ENCODE measurements at regions not wholly inside any gene's neighbourhood (a gene's known extent, or its start where the extent isn't known, plus 50 kb on each side); places are given as distances from the start of the nearest gene placed in this dataset.

- WGBS (ENCODE audit: insufficient coverage) = no CpG with 5 or more reads among the region's 1 CpG
- no peak for DNase-seq
- Histone ChIP-seq H3K27me3 (ENCODE audit: control insufficient read depth, insufficient read depth, low read length) (peaks cover 15% of the 10 kb centered on the region), H3K27ac (ENCODE audit: low read length) (no peak overlapping the region), H3K36me3 (ENCODE audit: control insufficient read depth, insufficient read depth, low read length) (no peaks in the 10 kb centered on the region), H3K9me3 (replicated peaks; ENCODE audit: control insufficient read depth, low read depth, low read length) (no peaks in the 10 kb centered on the region), H3K4me3 (ENCODE audit: low read length) (no peak overlapping the region), H3K4me1 (ENCODE audit: control insufficient read depth, insufficient read depth, low read length) (no peaks in the 10 kb centered on the region)
These were observed 241.5 kb downstream of the WDR11 start for GRCh38 chr10:121092720-121093095.

GRCh38 chr10:121096617-121097431, 245.7 kb downstream of the WDR11 start:
- H3K27ac ChIP-seq (ENCODE audit: low read length) = no peak overlapping the region
- DNase-seq = no peak
- H3K27me3 ChIP-seq (ENCODE audit: control insufficient read depth, insufficient read depth, low read length) = peaks cover 12% of the 10 kb centered on the region
- H3K4me3 ChIP-seq (ENCODE audit: low read length) = no peak overlapping the region
- no peaks in the 10 kb centered on the region for H3K9me3 ChIP-seq (replicated peaks; ENCODE audit: control insufficient read depth, low read depth, low read length)
- no peaks in the 10 kb centered on the region for H3K4me1 ChIP-seq (ENCODE audit: control insufficient read depth, insufficient read depth, low read length)
- H3K36me3 ChIP-seq (ENCODE audit: control insufficient read depth, insufficient read depth, low read length) = no peaks in the 10 kb centered on the region
- 74% methylated on average over 7 of the region's 8 CpGs for WGBS (ENCODE audit: insufficient coverage)

GRCh38 chr10:121098211-121098610, 247.0 kb downstream of the WDR11 start:
- Histone ChIP-seq H3K27me3 (ENCODE audit: control insufficient read depth, insufficient read depth, low read length) (peaks cover 12% of the 10 kb centered on the region), H3K4me3 (ENCODE audit: low read length) (no peak overlapping the region), H3K27ac (ENCODE audit: low read length) (no peak overlapping the region), H3K36me3 (ENCODE audit: control insufficient read depth, insufficient read depth, low read length) (no peaks in the 10 kb centered on the region), H3K9me3 (replicated peaks; ENCODE audit: control insufficient read depth, low read depth, low read length) (no peaks in the 10 kb centered on the region), H3K4me1 (ENCODE audit: control insufficient read depth, insufficient read depth, low read length) (no peaks in the 10 kb centered on the region)
- DNase-seq = no peak
- WGBS (ENCODE audit: insufficient coverage) = no CpG with 5 or more reads among the region's 3 CpGs

- WGBS (ENCODE audit: insufficient coverage) = no CpG with 5 or more reads among the region's 2 CpGs
- H3K9me3 ChIP-seq (replicated peaks; ENCODE audit: control insufficient read depth, low read depth, low read length) = no peaks in the 10 kb centered on the region
- no peak for DNase-seq
- no peak overlapping the region for H3K27ac ChIP-seq (ENCODE audit: low read length)
- H3K36me3 ChIP-seq (ENCODE audit: control insufficient read depth, insufficient read depth, low read length) = no peaks in the 10 kb centered on the region
- H3K4me3 ChIP-seq (ENCODE audit: low read length) = no peak overlapping the region
- no peaks in the 10 kb centered on the region for H3K4me1 ChIP-seq (ENCODE audit: control insufficient read depth, insufficient read depth, low read length)
- H3K27me3 ChIP-seq (ENCODE audit: control insufficient read depth, insufficient read depth, low read length) = peaks cover 10% of the 10 kb centered on the region
These were observed 247.6 kb downstream of the WDR11 start for GRCh38 chr10:121098751-121099150.

- H3K9me3 ChIP-seq (replicated peaks; ENCODE audit: control insufficient read depth, low read depth, low read length) = no peaks in the 10 kb centered on the region
- H3K27me3 ChIP-seq (ENCODE audit: control insufficient read depth, insufficient read depth, low read length) = peaks cover 8% of the 10 kb centered on the region
- no peaks in the 10 kb centered on the region for H3K4me1 ChIP-seq (ENCODE audit: control insufficient read depth, insufficient read depth, low read length)
- no peak for DNase-seq
- no peaks in the 10 kb centered on the region for H3K36me3 ChIP-seq (ENCODE audit: control insufficient read depth, insufficient read depth, low read length)
- no peak overlapping the region for H3K4me3 ChIP-seq (ENCODE audit: low read length)
- H3K27ac ChIP-seq (ENCODE audit: low read length) = no peak overlapping the region
- no CpG with 5 or more reads among the region's 5 CpGs for WGBS (ENCODE audit: insufficient coverage)
These were observed 248.0 kb downstream of the WDR11 start for GRCh38 chr10:121099181-121099580.

GRCh38 chr10:121099592-121099991, 248.4 kb downstream of the WDR11 start:
- Histone ChIP-seq H3K9me3 (replicated peaks; ENCODE audit: control insufficient read depth, low read depth, low read length) (no peaks in the 10 kb centered on the region), H3K27ac (ENCODE audit: low read length) (no peak overlapping the region), H3K4me3 (ENCODE audit: low read length) (no peak overlapping the region), H3K36me3 (ENCODE audit: control insufficient read depth, insufficient read depth, low read length) (no peaks in the 10 kb centered on the region), H3K27me3 (ENCODE audit: control insufficient read depth, insufficient read depth, low read length) (peaks cover 11% of the 10 kb centered on the region), H3K4me1 (ENCODE audit: control insufficient read depth, insufficient read depth, low read length) (no peaks in the 10 kb centered on the region)
- no peak for DNase-seq

GRCh38 chr10:121101561-121101960, 250.4 kb downstream of the WDR11 start:
- Histone ChIP-seq H3K9me3 (replicated peaks; ENCODE audit: control insufficient read depth, low read depth, low read length) (no peaks in the 10 kb centered on the region), H3K36me3 (ENCODE audit: control insufficient read depth, insufficient read depth, low read length) (no peaks in the 10 kb centered on the region), H3K4me3 (ENCODE audit: low read length) (no peak overlapping the region), H3K4me1 (ENCODE audit: control insufficient read depth, insufficient read depth, low read length) (no peaks in the 10 kb centered on the region), H3K27me3 (ENCODE audit: control insufficient read depth, insufficient read depth, low read length) (peaks cover 10% of the 10 kb centered on the region), H3K27ac (ENCODE audit: low read length) (no peak overlapping the region)
- no peak for DNase-seq
- WGBS (ENCODE audit: insufficient coverage) = no CpG with 5 or more reads among the region's 4 CpGs

GRCh38 chr10:121102706-121103105, 251.5 kb downstream of the WDR11 start:
- no peak overlapping the region for H3K4me3 ChIP-seq (ENCODE audit: low read length)
- H3K27me3 ChIP-seq (ENCODE audit: control insufficient read depth, insufficient read depth, low read length) = peaks cover 13% of the 10 kb centered on the region
- WGBS (ENCODE audit: insufficient coverage) = 80% methylated on average over 2 of the region's 4 CpGs
- H3K9me3 ChIP-seq (replicated peaks; ENCODE audit: control insufficient read depth, low read depth, low read length) = no peaks in the 10 kb centered on the region
- H3K4me1 ChIP-seq (ENCODE audit: control insufficient read depth, insufficient read depth, low read length) = no peaks in the 10 kb centered on the region
- no peak for DNase-seq
- H3K36me3 ChIP-seq (ENCODE audit: control insufficient read depth, insufficient read depth, low read length) = no peaks in the 10 kb centered on the region
- H3K27ac ChIP-seq (ENCODE audit: low read length) = no peak overlapping the region

GRCh38 chr10:121104476-121105111, 253.4 kb downstream of the WDR11 start:
- no peak for DNase-seq
- Histone ChIP-seq H3K4me3 (ENCODE audit: low read length) (no peak overlapping the region), H3K27me3 (ENCODE audit: control insufficient read depth, insufficient read depth, low read length) (peaks cover 10% of the 10 kb centered on the region), H3K36me3 (ENCODE audit: control insufficient read depth, insufficient read depth, low read length) (no peaks in the 10 kb centered on the region), H3K27ac (ENCODE audit: low read length) (no peak overlapping the region), H3K9me3 (replicated peaks; ENCODE audit: control insufficient read depth, low read depth, low read length) (no peaks in the 10 kb centered on the region), H3K4me1 (ENCODE audit: control insufficient read depth, insufficient read depth, low read length) (no peaks in the 10 kb centered on the region)
- 100% methylated on average over 1 of the region's 1 CpG for WGBS (ENCODE audit: insufficient coverage)

GRCh38 chr10:121106611-121107010, 255.4 kb downstream of the WDR11 start:
- Histone ChIP-seq H3K27ac (ENCODE audit: low read length) (no peak overlapping the region), H3K9me3 (replicated peaks; ENCODE audit: control insufficient read depth, low read depth, low read length) (no peaks in the 10 kb centered on the region), H3K4me1 (ENCODE audit: control insufficient read depth, insufficient read depth, low read length) (no peaks in the 10 kb centered on the region), H3K4me3 (ENCODE audit: low read length) (no peak overlapping the region), H3K27me3 (ENCODE audit: control insufficient read depth, insufficient read depth, low read length) (peaks cover 7% of the 10 kb centered on the region), H3K36me3 (ENCODE audit: control insufficient read depth, insufficient read depth, low read length) (no peaks in the 10 kb centered on the region)
- WGBS (ENCODE audit: insufficient coverage) = 55% methylated on average over 1 of the region's 4 CpGs
- DNase-seq = peak; percentile 75
